Astrocyte (in vitro differentiated cells and primary cell): ENCODE measurements at regions not wholly inside any gene's neighbourhood (a gene's known extent, or its start where the extent isn't known, plus 50 kb on each side); places are given as distances from the start of the nearest gene placed in this dataset.

Experiments used
- DNase-seq: peaks from one replicate; pipeline ENCODE4 v3.0.0-alpha.2; 2010; ENCODE audit warnings: low read depth
- FAIRE-seq: peaks from 2 replicates; lab custom pipeline; 2011; peaks lifted over from hg19 to GRCh38; lab: Jason Lieb, UNC
- H2AFZ ChIP-seq: 2 replicates; pipeline ENCODE4 v1.6.0; 2012; ENCODE audit warnings: low read depth, low read length, inconsistent platforms
- H3K27ac ChIP-seq: 2 replicates; pipeline ENCODE4 v1.5.1; 2011; ENCODE audit warnings: low read depth, low read length, inconsistent platforms
- H3K27me3 ChIP-seq: 2 replicates; pipeline ENCODE4 v1.6.0; 2011; ENCODE audit warnings: low read length, inconsistent platforms; ENCODE audit not compliant: insufficient read depth
- H3K36me3 ChIP-seq: 2 replicates; pipeline ENCODE4 v1.5.1; 2011; ENCODE audit warnings: low read length, inconsistent platforms; ENCODE audit not compliant: insufficient read depth
- H3K4me1 ChIP-seq: 2 replicates; pipeline ENCODE4 v1.5.1; 2011; ENCODE audit warnings: low read length, inconsistent platforms; ENCODE audit not compliant: insufficient read depth
- H3K4me2 ChIP-seq: 2 replicates; pipeline ENCODE4 v1.6.0; 2012; ENCODE audit warnings: low read length, inconsistent platforms
- H3K4me3 ChIP-seq: 2 replicates; pipeline ENCODE4 v1.5.1; 2011; ENCODE audit warnings: low read depth, mild to moderate bottlenecking, low read length, inconsistent platforms; ENCODE audit not compliant: insufficient read depth
- H3K79me2 ChIP-seq: 2 replicates; pipeline ENCODE4 v1.6.0; 2012; ENCODE audit warnings: mild to moderate bottlenecking, low read length, inconsistent platforms; ENCODE audit not compliant: insufficient read depth
- H3K9ac ChIP-seq: 2 replicates; pipeline ENCODE4 v1.6.0; 2012; ENCODE audit warnings: mild to moderate bottlenecking, low read length, inconsistent platforms
- H3K9me3 ChIP-seq: 2 replicates; pipeline ENCODE4 v1.5.1; 2012; ENCODE audit warnings: low read depth, mild to moderate bottlenecking, low read length, inconsistent platforms; ENCODE audit not compliant: insufficient read depth
- H4K20me1 ChIP-seq: 2 replicates; pipeline ENCODE4 v1.6.0; 2012; ENCODE audit warnings: low read length, inconsistent platforms; ENCODE audit not compliant: insufficient read depth
- H3K27ac Mint-ChIP-seq: one replicate; pipeline ENCODE4 v1.8.0; 2021; ENCODE audit warnings: mild to moderate bottlenecking, mixed read lengths; ENCODE audit not compliant: unreplicated experiment
- H3K27me3 Mint-ChIP-seq: one replicate; pipeline ENCODE4 v1.8.0; 2021; ENCODE audit warnings: low read depth, mixed read lengths; ENCODE audit not compliant: unreplicated experiment
- H3K36me3 Mint-ChIP-seq: one replicate; pipeline ENCODE4 v1.8.0; 2021; ENCODE audit warnings: low read depth, mixed read lengths; ENCODE audit not compliant: unreplicated experiment
- H3K4me1 Mint-ChIP-seq: one replicate; pipeline ENCODE4 v1.8.0; 2021; ENCODE audit warnings: low read depth, mixed read lengths; ENCODE audit not compliant: unreplicated experiment
- H3K4me3 Mint-ChIP-seq: one replicate; pipeline ENCODE4 v1.8.0; 2021; ENCODE audit warnings: mild to moderate bottlenecking, moderate library complexity, mixed read lengths; ENCODE audit not compliant: unreplicated experiment
- H3K9me3 Mint-ChIP-seq: one replicate; pipeline ENCODE4 v1.8.0; 2021; ENCODE audit warnings: mild to moderate bottlenecking, mixed read lengths; ENCODE audit not compliant: unreplicated experiment
- CTCF ChIP-seq: IDR thresholded peaks from 2 replicates; pipeline ENCODE4 v1.5.1; 2011; ENCODE audit warnings: low read depth, mild to moderate bottlenecking, inconsistent platforms, low read length, moderate library complexity; ENCODE audit not compliant: insufficient read depth
- EZH2 ChIP-seq: IDR thresholded peaks from 2 replicates; pipeline ENCODE4 v1.6.1; 2012; ENCODE audit warnings: mild to moderate bottlenecking, low read length, inconsistent platforms; ENCODE audit not compliant: insufficient read depth

- Histone ChIP-seq H3K4me1 (peaks cover 20% of the 10 kb centered on the region), H3K27me3 (no peaks in the 10 kb centered on the region), H2AFZ (no peak overlapping the region), H3K9ac (no peak overlapping the region), H3K27ac (no peak overlapping the region), H3K4me3 (no peak overlapping the region), H3K4me2 (peak overlapping the region; percentile 35), H3K36me3 (no peaks in the 10 kb centered on the region), H3K9me3 (no peaks in the 10 kb centered on the region), H3K79me2 (no peaks in the 10 kb centered on the region), H4K20me1 (no peaks in the 10 kb centered on the region)
- peak overlapping the region; percentile 90 for H3K27ac Mint-ChIP-seq
- H3K4me1 Mint-ChIP-seq, result peaks cover 31% of the 10 kb centered on the region
- H3K36me3 Mint-ChIP-seq, result no peaks in the 10 kb centered on the region
- H3K4me3 Mint-ChIP-seq, result no peak overlapping the region
- no peaks in the 10 kb centered on the region for H3K27me3 Mint-ChIP-seq
- H3K9me3 Mint-ChIP-seq, result peaks cover 6% of the 10 kb centered on the region
- FAIRE-seq (no peak), DNase-seq (peak; percentile 74)
- TF ChIP-seq CTCF (no peak), EZH2 (no peak)
These were observed 428.8 kb downstream of the CHSY3 start for GRCh38 chr5:130333089-130333488.

- H3K27ac ChIP-seq, result no peak overlapping the region
- FAIRE-seq (no peak), DNase-seq (no peak)
- Mint-ChIP-seq H3K27me3 (no peaks in the 10 kb centered on the region), H3K4me1 (peaks cover 20% of the 10 kb centered on the region), H3K9me3 (peaks cover 6% of the 10 kb centered on the region), H3K4me3 (no peak overlapping the region), H3K36me3 (no peaks in the 10 kb centered on the region), H3K27ac (no peak overlapping the region)
- no peaks in the 10 kb centered on the region for H3K36me3 ChIP-seq
- H3K4me2 ChIP-seq, result no peak overlapping the region
- H3K4me3 ChIP-seq, result no peak overlapping the region
- no peaks in the 10 kb centered on the region for H4K20me1 ChIP-seq
- no peak for TF ChIP-seq EZH2
- no peak for TF ChIP-seq CTCF
- no peaks in the 10 kb centered on the region for H3K9me3 ChIP-seq
- H3K4me1 ChIP-seq, result peaks cover 6% of the 10 kb centered on the region
- no peak overlapping the region for H2AFZ ChIP-seq
- no peaks in the 10 kb centered on the region for H3K27me3 ChIP-seq
- no peaks in the 10 kb centered on the region for H3K79me2 ChIP-seq
- no peak overlapping the region for H3K9ac ChIP-seq
These were observed 427.1 kb downstream of the CHSY3 start for GRCh38 chr5:130331332-130331731.

- Mint-ChIP-seq H3K27ac (no peak overlapping the region), H3K9me3 (peaks cover 23% of the 10 kb centered on the region), H3K36me3 (no peaks in the 10 kb centered on the region), H3K4me3 (no peak overlapping the region), H3K27me3 (no peaks in the 10 kb centered on the region), H3K4me1 (peaks cover 7% of the 10 kb centered on the region)
- Histone ChIP-seq H3K27me3 (no peaks in the 10 kb centered on the region), H4K20me1 (no peaks in the 10 kb centered on the region), H3K4me1 (no peaks in the 10 kb centered on the region), H3K4me2 (no peak overlapping the region), H3K79me2 (no peaks in the 10 kb centered on the region), H2AFZ (no peak overlapping the region), H3K27ac (no peak overlapping the region), H3K9ac (no peak overlapping the region), H3K36me3 (no peaks in the 10 kb centered on the region), H3K9me3 (no peaks in the 10 kb centered on the region), H3K4me3 (no peak overlapping the region)
- TF ChIP-seq CTCF, result no peak
- no peak for TF ChIP-seq EZH2
- no peak for FAIRE-seq
- DNase-seq, result peak; percentile 21
These were observed 420.8 kb downstream of the CHSY3 start for GRCh38 chr5:130324953-130325671.
